H54 (cell line): ENCODE measurements at regions not wholly inside any gene's neighbourhood (a gene's known extent, or its start where the extent isn't known, plus 50 kb on each side); places are given as distances from the start of the nearest gene placed in this dataset.

Experiments
- DNase-seq: peaks from one replicate; pipeline ENCODE4 v3.0.0; 2011; ENCODE audit warnings: low spot score, mixed read lengths; ENCODE audit not compliant: insufficient read length
- FAIRE-seq: peaks from 3 replicates; lab custom pipeline; 2011; peaks lifted over from hg19 to GRCh38; lab: Jason Lieb, UNC
- POLR2A ChIP-seq: IDR thresholded peaks from 2 replicates; pipeline ENCODE4 v1.6.1; 2011; ENCODE audit warnings: low read depth, mild to moderate bottlenecking, low read length

DNA sequence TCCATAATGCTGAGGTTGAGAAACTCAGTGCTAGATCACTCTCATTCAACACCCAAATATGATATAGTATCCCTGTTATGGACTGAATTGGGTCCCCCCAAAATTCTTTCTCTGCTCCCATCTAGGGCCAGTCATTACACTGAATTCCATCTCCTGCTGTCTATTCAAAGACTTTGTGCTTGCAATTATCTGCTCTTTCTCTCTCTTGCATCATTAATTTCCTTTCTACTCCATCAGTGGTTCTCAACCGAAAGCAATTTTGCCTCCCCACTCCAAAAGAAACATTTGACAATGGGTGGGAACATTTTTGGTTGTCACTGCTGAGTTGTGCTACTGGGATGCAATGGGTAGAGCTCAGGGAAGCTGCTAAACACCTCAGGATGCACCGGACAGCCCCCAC, 271.5 kb upstream of the CDYL start:
- FAIRE-seq: no peak
- no peak for TF ChIP-seq POLR2A
- no peak for DNase-seq

DNA sequence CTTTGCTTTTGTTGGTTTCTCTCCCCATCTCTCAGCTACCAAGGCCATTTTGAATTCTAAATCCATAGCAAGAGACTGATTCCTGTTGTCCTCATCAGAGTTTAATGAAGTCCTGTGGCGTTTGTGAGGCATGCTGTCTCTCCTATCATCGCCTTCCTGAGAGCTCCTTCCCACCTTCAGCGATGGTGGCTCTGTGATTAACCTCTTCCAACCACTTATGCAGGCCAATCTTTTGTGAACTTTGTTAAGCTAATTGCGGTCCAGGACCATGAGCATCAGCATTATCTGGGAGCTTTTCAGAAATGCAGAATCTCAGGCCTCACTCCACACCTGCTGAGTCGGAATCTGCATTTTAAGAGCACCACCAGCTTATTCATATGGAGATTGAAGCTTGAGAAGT, 272.5 kb upstream of the CDYL start:
- no peak for TF ChIP-seq POLR2A
- FAIRE-seq (no peak), DNase-seq (no peak)

DNA sequence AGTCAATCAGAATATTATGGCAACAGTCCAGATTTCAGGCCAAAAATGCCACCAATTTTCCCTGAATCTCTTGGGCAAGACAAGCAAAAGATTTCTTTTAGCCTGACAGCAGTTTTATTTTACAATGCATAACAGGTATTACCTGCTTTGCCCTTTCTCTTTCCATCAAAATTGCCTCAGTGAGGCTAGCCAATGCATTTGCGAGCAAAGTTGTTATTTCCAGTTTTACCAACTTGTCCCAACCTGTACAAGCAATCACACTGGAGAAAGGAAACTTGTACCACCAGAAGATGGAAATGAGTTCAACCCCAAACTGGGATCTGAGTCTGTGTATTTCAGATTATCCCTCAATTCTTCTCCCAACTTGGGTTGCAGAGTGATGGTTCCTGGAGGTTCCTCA, 279.9 kb upstream of the CDYL start:
- TF ChIP-seq POLR2A: no peak

DNA sequence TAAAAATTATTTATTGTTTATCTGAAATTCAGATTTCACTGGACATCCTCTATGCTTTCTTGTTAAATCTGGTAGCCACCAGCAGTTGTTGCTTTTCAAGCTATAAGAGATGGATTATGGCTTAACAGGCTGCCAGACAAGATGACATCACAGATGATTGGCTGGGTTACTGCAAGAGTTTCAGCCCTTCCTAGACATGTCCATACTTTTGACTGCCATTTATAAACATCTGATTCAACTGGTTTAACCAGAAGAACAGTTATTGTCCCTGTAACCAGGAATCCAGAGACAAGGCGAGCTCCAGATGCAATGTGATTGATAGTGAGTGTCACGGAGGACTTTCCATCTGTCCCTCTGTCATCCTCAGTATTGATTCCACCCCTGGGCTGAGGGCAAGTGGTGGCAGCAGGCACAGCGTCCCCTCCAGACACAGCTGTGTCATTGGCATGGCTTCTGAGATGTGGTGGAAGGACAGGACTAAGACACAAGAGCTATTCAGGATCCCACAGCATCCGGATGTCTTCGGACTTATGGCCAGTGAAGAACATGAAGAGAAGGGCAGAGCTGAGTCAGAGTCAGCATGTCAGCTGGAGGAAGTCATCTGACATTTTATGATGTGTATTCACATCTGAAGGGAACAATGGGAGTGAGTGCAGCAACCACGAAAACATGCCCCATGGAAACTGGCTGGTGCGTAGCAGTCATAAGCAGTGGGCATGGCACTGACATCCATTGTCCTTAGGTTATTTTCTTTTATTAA, 284.5 kb upstream of the CDYL start:
- no peak for DNase-seq
- no peak for FAIRE-seq
- no peak for TF ChIP-seq POLR2A

More for the DNA sequence above, 279.9 kb upstream of the CDYL start:
- no peak for DNase-seq
- no peak for FAIRE-seq

DNA sequence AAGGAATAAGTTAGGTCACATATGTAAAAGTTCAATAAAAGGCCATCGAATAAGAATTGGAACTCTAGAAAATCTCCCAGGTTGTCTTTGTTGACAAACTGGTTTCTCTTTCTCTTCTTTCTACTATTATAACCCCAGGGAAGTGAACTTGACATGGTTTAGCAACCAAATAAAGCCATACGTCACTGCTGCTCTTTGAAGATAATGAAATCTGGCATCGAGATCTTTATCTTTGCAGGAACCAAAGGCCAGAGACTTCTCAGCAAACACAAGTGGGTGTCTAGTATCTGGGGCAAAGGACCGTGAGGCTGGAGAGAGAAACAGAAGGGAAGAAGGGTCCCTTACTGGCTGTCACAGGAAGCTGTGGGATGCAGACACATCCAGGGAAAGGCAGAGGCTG, 286.7 kb upstream of the CDYL start:
- TF ChIP-seq POLR2A: no peak
- FAIRE-seq (no peak), DNase-seq (no peak)

DNA sequence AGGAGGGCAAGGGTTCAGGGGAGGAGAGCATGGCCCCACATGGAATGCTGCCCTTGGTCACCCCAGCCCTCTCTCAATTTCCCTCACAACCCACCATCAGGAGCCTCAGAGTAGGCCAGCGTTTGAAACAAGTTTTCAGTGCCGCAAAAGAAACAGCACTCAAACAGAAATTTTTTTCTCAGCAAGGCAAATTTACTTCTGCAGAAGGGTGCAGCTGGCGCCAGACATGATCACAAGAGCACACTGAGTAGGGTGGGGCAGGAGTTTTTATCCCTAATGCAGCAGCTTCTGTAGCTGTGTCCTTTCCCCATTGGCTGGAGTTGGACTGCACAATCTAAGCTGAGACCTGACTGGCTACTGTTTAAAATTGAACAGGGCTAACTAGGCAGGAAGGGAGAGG, 287.8 kb upstream of the CDYL start:
- DNase-seq (no peak), FAIRE-seq (no peak)
- TF ChIP-seq POLR2A: no peak

DNA sequence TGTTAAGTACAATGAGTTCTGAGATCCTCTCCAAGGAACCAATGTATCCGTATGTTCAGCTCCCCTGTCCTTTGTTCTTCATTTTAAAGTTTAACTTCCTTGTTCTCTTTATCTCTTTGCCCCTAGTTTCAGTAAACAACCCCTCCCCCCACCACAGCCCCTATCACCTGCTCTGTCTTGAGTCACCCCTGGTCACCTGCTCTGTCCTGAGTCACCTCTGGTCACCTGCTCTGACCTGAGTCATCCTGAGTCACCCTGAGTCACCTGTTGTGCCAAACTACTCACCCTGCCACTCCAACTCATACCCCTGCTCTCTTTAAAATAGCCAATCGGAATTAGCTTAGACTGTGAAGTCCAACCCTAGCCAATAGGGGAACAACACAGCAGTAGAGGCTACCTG, 288.7 kb upstream of the CDYL start:
- DNase-seq (no peak), FAIRE-seq (no peak)
- no peak for TF ChIP-seq POLR2A

DNA sequence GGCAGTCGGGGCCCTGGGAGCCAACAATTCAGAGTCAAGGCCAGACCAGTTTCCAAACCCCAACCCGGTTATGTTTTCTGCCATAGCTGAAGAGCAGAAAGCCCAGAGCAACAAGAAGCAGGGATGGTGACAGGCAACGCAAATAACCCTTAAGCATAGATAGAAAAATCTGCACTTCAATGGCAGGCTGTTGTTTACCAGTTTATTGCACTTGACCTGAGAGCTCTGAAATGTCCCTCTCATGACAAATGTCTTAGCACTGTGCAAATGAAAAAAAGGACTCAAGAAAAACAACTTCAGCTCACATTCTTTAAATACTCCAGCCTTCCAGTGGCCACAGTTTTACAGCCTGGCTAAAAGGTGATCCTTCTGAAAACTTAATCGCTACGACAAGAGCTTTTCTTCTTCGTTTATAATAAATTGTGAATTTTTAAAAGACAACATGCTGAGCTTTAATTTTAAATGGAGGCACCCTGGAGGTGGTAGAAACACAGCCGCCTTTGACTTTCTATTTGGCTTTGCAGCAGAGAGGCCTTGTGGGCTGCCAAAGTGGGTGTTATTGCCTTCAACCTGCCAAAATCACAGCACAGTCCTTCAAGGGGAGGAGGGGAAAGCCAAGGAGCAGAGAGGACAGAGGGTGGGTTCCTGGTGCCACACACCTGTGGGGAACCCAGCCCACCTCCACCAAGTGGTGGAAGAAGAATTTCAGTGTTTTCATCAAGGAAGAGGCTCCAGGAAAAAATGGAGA, 289.5 kb upstream of the CDYL start:
- TF ChIP-seq POLR2A: no peak
- FAIRE-seq (no peak), DNase-seq (no peak)

DNA sequence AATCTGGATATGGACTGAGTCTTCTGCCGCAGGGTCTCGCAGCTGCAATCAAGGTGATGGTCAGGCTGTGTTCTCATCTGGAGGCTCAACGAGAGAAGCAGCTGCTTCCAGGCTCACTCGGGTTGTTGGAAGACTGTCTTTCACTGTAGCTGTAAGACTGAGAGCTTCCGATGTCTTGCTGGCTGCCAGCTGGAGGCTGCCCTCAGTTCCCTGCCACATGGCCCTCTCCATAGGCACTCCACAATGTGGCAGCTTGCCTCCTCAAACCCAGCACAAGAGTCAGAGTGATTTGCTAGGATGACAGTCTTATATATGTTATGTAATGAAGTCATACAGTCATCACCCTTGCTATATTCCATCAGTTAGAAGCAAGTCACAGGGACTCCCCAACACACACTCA, 290.5 kb upstream of the CDYL start:
- FAIRE-seq (no peak), DNase-seq (no peak)

DNA sequence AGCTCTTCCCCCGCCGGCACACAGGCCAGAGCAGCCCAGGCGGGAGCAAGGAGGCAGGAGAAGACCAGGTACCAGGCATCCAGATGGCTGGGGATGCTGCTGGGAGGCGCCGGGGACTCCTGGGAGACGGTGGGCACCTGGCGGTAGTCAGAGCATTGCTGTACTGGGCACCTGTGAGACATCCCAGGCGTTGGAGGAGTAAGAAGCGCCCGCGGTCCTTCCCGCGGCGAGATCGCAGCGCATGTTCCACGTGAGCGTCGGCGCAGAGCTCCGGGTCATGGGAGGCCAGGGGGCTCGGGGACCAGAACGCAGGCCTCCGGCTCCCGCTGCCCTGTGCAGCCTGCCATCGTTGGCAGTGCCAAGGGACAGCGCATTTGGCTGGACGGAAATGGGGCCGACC, 293.7 kb upstream of the CDYL start:
- TF ChIP-seq POLR2A: no peak
- DNase-seq (no peak), FAIRE-seq (no peak)

More for the DNA sequence above, 290.5 kb upstream of the CDYL start:
- no peak for TF ChIP-seq POLR2A

DNA sequence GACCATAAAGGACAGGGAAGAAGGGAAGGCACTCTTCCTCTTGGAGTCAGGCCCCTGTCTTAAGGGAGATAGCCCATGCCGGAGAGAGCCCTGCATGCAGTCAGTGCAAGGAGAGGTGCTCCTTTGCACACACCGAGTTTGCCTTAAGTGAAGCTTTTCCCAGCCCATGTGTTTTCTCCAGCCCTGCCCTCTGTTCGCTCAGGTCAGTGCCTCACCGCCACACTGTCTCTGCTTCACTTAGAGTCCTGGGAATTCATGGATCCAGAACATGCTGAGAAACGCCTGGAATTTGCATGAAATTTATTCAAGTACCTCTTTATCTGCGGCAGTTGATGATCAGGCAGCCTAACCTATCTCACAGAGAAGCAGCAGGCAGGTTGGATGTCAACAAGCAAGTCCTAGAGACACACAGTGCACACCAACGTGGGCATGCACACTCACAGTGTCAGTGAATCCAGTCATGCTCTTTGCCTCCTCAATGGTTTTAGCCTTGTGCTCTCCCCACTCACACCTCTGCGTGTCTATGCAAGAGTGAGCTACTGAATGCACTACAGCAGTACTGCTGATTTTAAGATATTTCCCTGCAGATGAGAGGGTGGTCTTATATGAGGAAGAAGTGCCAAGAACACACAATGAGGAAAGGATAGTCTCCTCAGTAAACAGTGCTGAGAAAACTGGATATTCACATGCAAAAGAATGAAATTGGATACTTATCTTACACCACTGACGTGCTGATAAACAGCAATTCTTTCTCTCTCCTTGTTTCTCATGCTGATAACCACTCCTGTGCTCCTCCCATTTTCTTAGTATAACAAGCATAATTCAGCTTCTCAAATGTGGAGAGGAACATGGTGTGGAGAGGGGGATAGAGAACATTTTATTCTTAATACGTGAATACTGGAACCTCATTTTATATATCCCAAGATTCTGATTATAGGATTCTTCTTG, 295.1 kb upstream of the CDYL start:
- no peak for FAIRE-seq
- TF ChIP-seq POLR2A: no peak
- no peak for DNase-seq

DNA sequence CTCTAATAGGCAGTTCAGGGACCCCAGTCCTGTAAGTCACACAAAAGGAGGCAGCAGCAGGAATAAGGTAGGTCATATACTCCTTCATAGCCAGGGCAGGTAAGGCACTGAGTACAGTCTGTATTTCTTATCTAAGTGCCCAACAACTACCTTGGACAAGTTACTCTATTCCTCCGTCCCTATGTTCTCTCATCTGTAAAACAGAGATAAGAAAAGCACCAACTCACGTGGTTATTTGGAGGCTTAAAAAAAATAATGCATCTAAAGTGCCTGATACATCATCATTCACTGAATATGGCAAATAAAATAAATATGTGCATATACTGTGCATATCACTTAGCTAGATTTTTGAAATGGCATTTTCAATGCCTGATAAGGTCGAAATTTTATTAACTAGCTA, 298.1 kb upstream of the CDYL start:
- no peak for TF ChIP-seq POLR2A
- FAIRE-seq (no peak), DNase-seq (no peak)

DNA sequence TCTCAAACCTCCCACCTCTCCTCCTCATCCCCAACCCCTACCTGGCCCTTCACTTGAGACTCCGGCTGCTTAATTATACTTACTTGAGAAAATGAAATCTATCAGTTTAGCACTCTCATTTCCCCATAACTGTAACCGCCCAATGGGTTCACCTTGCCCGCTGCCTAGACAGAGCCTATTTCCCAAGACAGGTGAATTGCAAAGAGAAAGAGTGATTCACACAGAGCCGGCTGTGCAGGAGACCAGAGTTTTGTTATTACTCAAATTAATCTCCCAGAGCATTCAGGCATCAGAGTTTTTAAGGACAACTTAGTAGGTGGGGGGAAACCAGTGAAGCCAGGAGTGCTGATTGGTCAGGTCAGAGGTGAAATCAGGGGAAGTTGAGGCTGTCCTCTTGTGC, 301.4 kb upstream of the CDYL start:
- no peak for TF ChIP-seq POLR2A
- no peak for DNase-seq
- no peak for FAIRE-seq

DNA sequence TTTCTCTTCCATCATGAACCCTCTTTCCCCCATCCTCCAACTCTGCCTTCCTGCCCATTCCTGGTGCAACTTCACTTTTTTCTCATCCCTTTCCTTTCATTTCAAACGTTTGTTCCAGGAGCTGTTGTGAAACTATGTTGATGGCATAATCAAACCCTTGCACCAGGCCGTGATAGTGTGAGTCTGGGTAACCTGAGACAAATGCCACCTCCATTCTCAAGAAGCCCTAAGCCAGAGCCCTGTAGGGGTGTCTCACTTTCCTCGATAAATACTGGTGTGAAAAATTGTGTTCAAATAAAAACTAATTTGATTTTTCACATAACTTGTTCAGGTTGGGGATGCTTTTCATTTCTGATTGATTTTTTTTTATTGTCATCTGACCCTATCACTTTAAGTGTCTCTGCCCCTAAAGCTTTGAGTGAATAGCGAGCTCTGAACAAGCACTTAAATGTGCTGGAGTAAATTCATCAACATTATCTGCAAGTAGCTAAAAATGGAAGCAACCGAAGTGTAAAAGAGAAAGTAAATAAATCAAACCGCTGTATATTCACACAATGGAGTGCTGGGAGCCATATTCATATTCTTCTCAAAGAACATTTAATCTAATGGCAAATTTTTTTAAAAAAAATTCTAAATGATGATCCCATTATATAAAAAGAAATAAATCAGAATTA, 303.1 kb upstream of the CDYL start:
- TF ChIP-seq POLR2A: no peak
- FAIRE-seq (no peak), DNase-seq (no peak)
